ENCODE measurements at regions not wholly inside any gene's neighbourhood (a gene's known extent, or its start where the extent isn't known, plus 50 kb on each side); places are given as distances from the start of the nearest gene placed in this dataset.

DNA sequence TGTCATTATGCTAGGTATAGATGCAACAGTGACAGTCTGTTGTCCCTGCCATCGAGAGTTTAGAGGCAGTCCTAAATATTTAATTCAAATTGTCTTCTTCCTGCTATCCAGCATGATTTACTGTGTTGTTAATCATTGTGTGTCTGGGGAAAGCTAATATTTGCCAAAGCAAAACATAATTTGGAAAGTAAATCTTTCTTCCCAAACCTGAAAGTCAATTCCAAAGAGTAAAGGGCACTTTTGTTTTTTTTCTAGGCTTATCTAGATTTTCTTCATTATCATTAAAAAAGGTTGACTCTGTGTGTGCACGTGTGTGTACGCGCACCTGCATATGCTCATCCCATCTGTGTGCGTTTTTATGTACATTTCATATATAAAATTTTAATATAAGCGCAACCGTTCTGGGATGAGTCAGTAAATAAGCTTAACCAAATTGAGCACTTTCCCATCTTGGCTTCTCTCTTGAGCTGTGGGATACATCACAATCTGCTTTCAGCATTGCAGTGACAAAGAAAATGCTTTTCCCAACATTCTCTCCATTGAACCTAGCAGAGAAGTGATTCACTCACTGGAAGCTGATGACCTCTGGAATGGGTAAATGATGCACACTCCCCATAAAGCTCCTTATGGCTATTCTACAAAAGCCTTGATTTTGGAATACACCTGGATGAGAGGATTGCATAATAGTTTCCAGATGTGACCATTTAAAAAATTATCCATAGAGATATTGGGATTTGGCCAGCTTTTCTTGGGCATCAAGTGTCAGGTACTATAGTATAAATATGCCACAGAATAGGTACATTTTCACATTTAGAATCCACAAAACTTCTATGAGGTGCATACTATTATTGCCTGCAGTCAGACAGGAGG is 488.4 kb downstream of the ADCYAP1 start:
- TF ChIP-seq, protein P1, sequence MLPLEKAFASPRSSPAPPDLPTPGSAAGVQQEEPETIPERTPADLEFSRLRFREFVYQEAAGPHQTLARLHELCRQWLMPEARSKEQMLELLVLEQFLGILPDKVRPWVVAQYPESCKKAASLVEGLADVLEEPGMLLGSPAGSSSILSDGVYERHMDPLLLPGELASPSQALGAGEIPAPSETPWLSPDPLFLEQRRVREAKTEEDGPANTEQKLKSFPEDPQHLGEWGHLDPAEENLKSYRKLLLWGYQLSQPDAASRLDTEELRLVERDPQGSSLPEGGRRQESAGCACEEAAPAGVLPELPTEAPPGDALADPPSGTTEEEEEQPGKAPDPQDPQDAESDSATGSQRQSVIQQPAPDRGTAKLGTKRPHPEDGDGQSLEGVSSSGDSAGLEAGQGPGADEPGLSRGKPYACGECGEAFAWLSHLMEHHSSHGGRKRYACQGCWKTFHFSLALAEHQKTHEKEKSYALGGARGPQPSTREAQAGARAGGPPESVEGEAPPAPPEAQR (CRISPR knock-in tag; IDR thresholded peaks at IDR 0.05), result no peak
- no peak for TF ChIP-seq NR1H2 (CRISPR knock-in tag; IDR thresholded peaks at IDR 0.05)
- TF ChIP-seq ZNF423 (CRISPR knock-in tag; IDR thresholded peaks at IDR 0.05), result no peak
- no peak for TF ChIP-seq NR2C2 (CRISPR knock-in tag; IDR thresholded peaks at IDR 0.05)
- no peak for TF ChIP-seq NFE2L1 (CRISPR knock-in tag; IDR thresholded peaks at IDR 0.05)
- TF ChIP-seq JAZF1 (CRISPR knock-in tag; IDR thresholded peaks at IDR 0.05), result no peak
- no peak for TF ChIP-seq GTF2I (CRISPR knock-in tag; conservative IDR thresholded peaks at IDR 0.05)
- TF ChIP-seq, protein P2, sequence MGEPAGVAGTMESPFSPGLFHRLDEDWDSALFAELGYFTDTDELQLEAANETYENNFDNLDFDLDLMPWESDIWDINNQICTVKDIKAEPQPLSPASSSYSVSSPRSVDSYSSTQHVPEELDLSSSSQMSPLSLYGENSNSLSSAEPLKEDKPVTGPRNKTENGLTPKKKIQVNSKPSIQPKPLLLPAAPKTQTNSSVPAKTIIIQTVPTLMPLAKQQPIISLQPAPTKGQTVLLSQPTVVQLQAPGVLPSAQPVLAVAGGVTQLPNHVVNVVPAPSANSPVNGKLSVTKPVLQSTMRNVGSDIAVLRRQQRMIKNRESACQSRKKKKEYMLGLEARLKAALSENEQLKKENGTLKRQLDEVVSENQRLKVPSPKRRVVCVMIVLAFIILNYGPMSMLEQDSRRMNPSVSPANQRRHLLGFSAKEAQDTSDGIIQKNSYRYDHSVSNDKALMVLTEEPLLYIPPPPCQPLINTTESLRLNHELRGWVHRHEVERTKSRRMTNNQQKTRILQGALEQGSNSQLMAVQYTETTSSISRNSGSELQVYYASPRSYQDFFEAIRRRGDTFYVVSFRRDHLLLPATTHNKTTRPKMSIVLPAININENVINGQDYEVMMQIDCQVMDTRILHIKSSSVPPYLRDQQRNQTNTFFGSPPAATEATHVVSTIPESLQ (CRISPR knock-in tag; IDR thresholded peaks at IDR 0.05), result no peak
- TF ChIP-seq ESRRA (CRISPR knock-in tag; IDR thresholded peaks at IDR 0.05; ENCODE audit: borderline replicate concordance), result no peak
- no peak for TF ChIP-seq ZNF416 (CRISPR knock-in tag; IDR thresholded peaks at IDR 0.05)
- no peak for TF ChIP-seq RORB (CRISPR knock-in tag; IDR thresholded peaks at IDR 0.05)
- TF ChIP-seq ZNF317 (CRISPR knock-in tag; IDR thresholded peaks at IDR 0.05; ENCODE audit: borderline replicate concordance, low read depth), result no peak
- TF ChIP-seq, protein P3, sequence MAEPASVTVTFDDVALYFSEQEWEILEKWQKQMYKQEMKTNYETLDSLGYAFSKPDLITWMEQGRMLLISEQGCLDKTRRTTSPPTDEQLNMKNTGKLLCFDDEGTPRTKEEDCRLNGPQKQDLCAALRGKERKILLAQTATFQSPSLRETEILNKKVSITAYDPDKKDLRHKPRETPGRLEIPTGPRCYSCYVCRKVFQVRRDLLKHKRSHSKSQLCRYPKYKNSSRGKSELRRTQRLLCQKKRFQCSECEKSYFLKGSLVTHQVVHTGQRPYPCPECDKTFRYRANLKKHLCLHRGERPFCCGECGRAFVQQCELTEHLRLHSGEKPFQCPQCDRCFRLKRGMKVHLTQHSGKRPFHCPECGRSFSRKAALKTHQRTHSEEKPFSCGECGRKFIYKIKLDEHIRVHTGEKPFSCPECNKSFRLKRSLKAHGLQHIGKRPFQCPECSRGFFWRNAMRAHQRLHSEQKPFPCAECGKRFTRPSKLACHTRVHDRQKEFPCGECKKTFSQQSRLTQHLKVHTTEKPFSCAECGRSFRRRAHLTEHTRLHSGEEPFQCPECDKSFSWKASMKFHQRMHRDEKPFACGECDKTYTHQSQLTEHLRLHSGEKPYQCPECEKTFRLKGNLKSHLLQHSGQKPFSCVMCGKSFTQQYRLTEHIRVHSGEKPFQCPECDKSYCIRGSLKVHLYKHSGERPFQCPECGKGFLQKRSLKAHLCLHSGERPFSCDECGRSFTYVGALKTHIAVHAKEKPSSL (CRISPR knock-in tag; conservative IDR thresholded peaks at IDR 0.05), result no peak
- no peak for TF ChIP-seq TEAD1 (CRISPR knock-in tag; IDR thresholded peaks at IDR 0.05)
- TF ChIP-seq MYBL2 (CRISPR knock-in tag; IDR thresholded peaks at IDR 0.05), result no peak
- Mint-ChIP-seq H3K9me3 (peaks cover 20% of the 10 kb centered on the region), H3K4me1 (no peaks in the 10 kb centered on the region), H3K27ac (no peak overlapping the region), H3K36me3 (no peaks in the 10 kb centered on the region), H3K27me3 (ENCODE audit: low read depth) (no peaks in the 10 kb centered on the region; the same call in 1 of the 2 replicates), H3K4me3 (no peak overlapping the region)
- ATAC-seq (no peak), DNase-seq (ENCODE audit: low spot score) (no peak)
- ChIA-PET POLR2A (no interaction called here), CTCF (no interaction called here)

GRCh38 chr18:1393929-1394328 is 489.3 kb downstream of the ADCYAP1 start:
- no peak for DNase-seq (ENCODE audit: low spot score)
- no peaks in the 10 kb centered on the region; the same call in 1 of the 2 replicates for H3K27me3 Mint-ChIP-seq (ENCODE audit: low read depth)
- H3K27ac Mint-ChIP-seq, result no peak overlapping the region
- no peaks in the 10 kb centered on the region for H3K36me3 Mint-ChIP-seq
- ChIA-PET POLR2A (no interaction called here), CTCF (no interaction called here)
- peaks cover 11% of the 10 kb centered on the region for H3K9me3 Mint-ChIP-seq
- ATAC-seq, result no peak
- H3K4me3 Mint-ChIP-seq, result no peak overlapping the region
- no peaks in the 10 kb centered on the region for H3K4me1 Mint-ChIP-seq
- TF ChIP-seq ZBTB43 (CRISPR knock-in tag; IDR thresholded peaks at IDR 0.05) (no peak), ZNF138 (CRISPR knock-in tag; conservative IDR thresholded peaks at IDR 0.05) (no peak), ZNF512 (CRISPR knock-in tag; IDR thresholded peaks at IDR 0.05; ENCODE audit: borderline replicate concordance) (no peak), ARID4B (CRISPR knock-in tag; IDR thresholded peaks at IDR 0.05; ENCODE audit: borderline replicate concordance) (no peak), ELF4 (CRISPR knock-in tag; IDR thresholded peaks at IDR 0.05; ENCODE audit: low read depth) (no peak)
- TF ChIP-seq, protein P4, sequence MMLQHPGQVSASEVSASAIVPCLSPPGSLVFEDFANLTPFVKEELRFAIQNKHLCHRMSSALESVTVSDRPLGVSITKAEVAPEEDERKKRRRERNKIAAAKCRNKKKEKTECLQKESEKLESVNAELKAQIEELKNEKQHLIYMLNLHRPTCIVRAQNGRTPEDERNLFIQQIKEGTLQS (CRISPR knock-in tag; conservative IDR thresholded peaks at IDR 0.05), result no peak

All from WTC11 (cell line).